ENCODE measurements at regions not wholly inside any gene's neighbourhood (a gene's known extent, or its start where the extent isn't known, plus 50 kb on each side); places are given as distances from the start of the nearest gene placed in this dataset.

DNA sequence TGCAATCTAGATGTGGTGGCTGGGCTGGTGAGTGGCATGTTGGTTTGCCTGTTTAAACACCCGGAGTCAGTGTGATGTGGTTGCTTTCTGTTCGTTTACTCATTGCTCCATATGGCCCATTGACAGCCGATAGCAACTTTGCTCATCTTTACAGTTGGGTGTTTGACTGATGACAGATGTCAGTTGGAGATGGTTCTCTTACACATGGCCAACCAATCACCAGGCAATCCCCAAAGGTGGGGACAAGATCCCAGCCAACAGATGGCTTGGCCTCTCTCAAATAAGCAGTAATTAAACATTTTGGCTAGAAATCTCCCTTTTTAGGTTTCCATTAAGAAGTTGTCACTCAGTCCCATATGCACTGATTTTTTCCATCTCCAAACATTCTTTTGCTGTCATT, 497.1 kb upstream of the ARGLU1 start:
- TF ChIP-seq, protein P1, sequence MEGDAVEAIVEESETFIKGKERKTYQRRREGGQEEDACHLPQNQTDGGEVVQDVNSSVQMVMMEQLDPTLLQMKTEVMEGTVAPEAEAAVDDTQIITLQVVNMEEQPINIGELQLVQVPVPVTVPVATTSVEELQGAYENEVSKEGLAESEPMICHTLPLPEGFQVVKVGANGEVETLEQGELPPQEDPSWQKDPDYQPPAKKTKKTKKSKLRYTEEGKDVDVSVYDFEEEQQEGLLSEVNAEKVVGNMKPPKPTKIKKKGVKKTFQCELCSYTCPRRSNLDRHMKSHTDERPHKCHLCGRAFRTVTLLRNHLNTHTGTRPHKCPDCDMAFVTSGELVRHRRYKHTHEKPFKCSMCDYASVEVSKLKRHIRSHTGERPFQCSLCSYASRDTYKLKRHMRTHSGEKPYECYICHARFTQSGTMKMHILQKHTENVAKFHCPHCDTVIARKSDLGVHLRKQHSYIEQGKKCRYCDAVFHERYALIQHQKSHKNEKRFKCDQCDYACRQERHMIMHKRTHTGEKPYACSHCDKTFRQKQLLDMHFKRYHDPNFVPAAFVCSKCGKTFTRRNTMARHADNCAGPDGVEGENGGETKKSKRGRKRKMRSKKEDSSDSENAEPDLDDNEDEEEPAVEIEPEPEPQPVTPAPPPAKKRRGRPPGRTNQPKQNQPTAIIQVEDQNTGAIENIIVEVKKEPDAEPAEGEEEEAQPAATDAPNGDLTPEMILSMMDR (IDR thresholded peaks at IDR 0.05): no peak
- TF ChIP-seq POLR2A (IDR thresholded peaks at IDR 0.05) (no peak), POLR2AphosphoS5 (IDR thresholded peaks at IDR 0.05) (no peak), EP300 (IDR thresholded peaks at IDR 0.05) (no peak)
